Gastroesophageal sphincter (tissue), 4 donors: ENCODE measurements at regions not wholly inside any gene's neighbourhood (a gene's known extent, or its start where the extent isn't known, plus 50 kb on each side); places are given as distances from the start of the nearest gene placed in this dataset.

Source experiments
- ATAC-seq: fragments of 150-250 bp; one replicate; pipeline ENCODE4 v1.9.1; 2016; ENCODE audit warnings: mild to moderate bottlenecking, moderate library complexity
- H3K27ac ChIP-seq, 4 donors: fragments of 200-600 bp; sonication (generic) in 3 of 4; 1 replicate in 3 of 4; 2 replicates in 1 of 4; pipeline ENCODE4 v1.5.1; 2016 to 2019
- H3K27me3 ChIP-seq: fragments of 200-600 bp; sonication (generic); one replicate; pipeline ENCODE4 v1.5.1; 2019
- H3K36me3 ChIP-seq, 2 donors: fragments of 200-600 bp; sonication (generic); one replicate each; pipeline ENCODE4 v1.5.1; 2019; ENCODE audit warnings: control low read depth in 1 of 2
- H3K4me1 ChIP-seq, 3 donors: fragments of 200-600 bp; sonication (generic); 1 replicate in 2 of 3; 2 replicates in 1 of 3; pipeline ENCODE4 v1.5.1; 2016 to 2019; ENCODE audit warnings: control low read depth in 2 of 3
- H3K4me3 ChIP-seq, 2 donors: fragments of 200-600 bp; sonication (generic); one replicate each; pipeline ENCODE4 v1.5.1; 2019; ENCODE audit warnings: mild to moderate bottlenecking in 1 of 2, moderate library complexity in 1 of 2
- H3K9me3 ChIP-seq, 3 donors: fragments of 200-600 bp; sonication (generic); one replicate each; pipeline ENCODE4 v1.5.1; 2017 to 2019; ENCODE audit warnings: control low read depth in 2 of 3
- CTCF ChIP-seq, 4 experiments: fragments of 200-600 bp in 2 of 4; fragments of 450-650 bp in 2 of 4; sonication (generic) in 1 of 4; IDR thresholded peaks; one replicate each; pipeline ENCODE4 v1.5.1; 2017 to 2019; ENCODE audit warnings: antibody characterized with exemption in 4 of 4, mild to moderate bottlenecking in 2 of 4, moderate library complexity in 2 of 4
- EP300 ChIP-seq: sonication (generic); formaldehyde crosslinking; IDR thresholded peaks from one replicate; pipeline ENCODE4 v1.6.1; 2017; ENCODE audit warnings: antibody characterized with exemption, mild to moderate bottlenecking
- POLR2A ChIP-seq, 2 donors: fragments of 450-650 bp; IDR thresholded peaks; one replicate each; pipeline ENCODE4 v1.6.1; 2017; ENCODE audit warnings: antibody characterized with exemption in 2 of 2, mild to moderate bottlenecking in 2 of 2, moderate library complexity in 1 of 2
- POLR2AphosphoS5 ChIP-seq: sonication (generic); formaldehyde crosslinking; IDR thresholded peaks from one replicate; pipeline ENCODE4 v1.6.1; 2017; ENCODE audit warnings: antibody characterized with exemption
- WGBS, 2 donors: methylation state at CpG; one replicate each; pipeline ENCODE4 v1.1.5; 2018; ENCODE audit warnings: low coverage in 1 of 2; 5-methylcytosine and 5-hydroxymethylcytosine counted together

- no peaks in the 10 kb centered on the region for H3K9me3 ChIP-seq
- 70 to 75% methylated on average over 4 of the region's 4 CpGs for WGBS, 2 donors
- no peaks in the 10 kb centered on the region for H3K4me1 ChIP-seq
- H3K27ac ChIP-seq = no peak overlapping the region
- H3K4me3 ChIP-seq = no peak overlapping the region
- H3K36me3 ChIP-seq = no peaks in the 10 kb centered on the region
- no peak for TF ChIP-seq POLR2AphosphoS5
- no peak for TF ChIP-seq EP300
- TF ChIP-seq CTCF (IDR thresholded peaks at IDR 0.05) = no peak
- no peak for TF ChIP-seq POLR2A (IDR thresholded peaks at IDR 0.05)
- ATAC-seq = no peak
- no peaks in the 10 kb centered on the region for H3K27me3 ChIP-seq
Measured at GRCh38 chr1:188043536-188044245, 1214.9 kb downstream of the PLA2G4A start.

- H3K9me3 ChIP-seq = no peaks in the 10 kb centered on the region
- H3K27me3 ChIP-seq = no peaks in the 10 kb centered on the region
- no peak for ATAC-seq
- no peaks in the 10 kb centered on the region for H3K4me1 ChIP-seq
- no peak overlapping the region for H3K4me3 ChIP-seq
- no peak for TF ChIP-seq POLR2A (IDR thresholded peaks at IDR 0.05)
- TF ChIP-seq EP300 = no peak
- TF ChIP-seq POLR2AphosphoS5 = no peak
- no peak for TF ChIP-seq CTCF (IDR thresholded peaks at IDR 0.05)
- H3K36me3 ChIP-seq = no peaks in the 10 kb centered on the region
- H3K27ac ChIP-seq = no peak overlapping the region
Measured at GRCh38 chr1:188050250-188050649, 1221.5 kb downstream of the PLA2G4A start.

GRCh38 chr1:188056011-188056410 is 1227.3 kb downstream of the PLA2G4A start:
- H3K4me3 ChIP-seq = no peak overlapping the region
- TF ChIP-seq POLR2A (IDR thresholded peaks at IDR 0.05) (no peak), EP300 (no peak), CTCF (IDR thresholded peaks at IDR 0.05) (no peak), POLR2AphosphoS5 (no peak)
- 3 to 22% methylated on average over 7 of the region's 7 CpGs for WGBS, 2 donors
- no peaks in the 10 kb centered on the region for H3K9me3 ChIP-seq
- H3K4me1 ChIP-seq = peaks cover 0 to 4% (median 0%) of the 10 kb centered on the region in 3 donors
- H3K27me3 ChIP-seq = no peaks in the 10 kb centered on the region
- no peak overlapping the region for H3K27ac ChIP-seq
- no peaks in the 10 kb centered on the region for H3K36me3 ChIP-seq
- ATAC-seq = no peak

GRCh38 chr1:188058801-188059200 is 1230.1 kb downstream of the PLA2G4A start:
- H3K4me1 ChIP-seq = peaks cover 0 to 4% (median 0%) of the 10 kb centered on the region in 3 donors
- no peak overlapping the region for H3K27ac ChIP-seq
- H3K36me3 ChIP-seq = no peaks in the 10 kb centered on the region
- no peak for TF ChIP-seq EP300
- no peak for TF ChIP-seq POLR2A (IDR thresholded peaks at IDR 0.05)
- no peak for TF ChIP-seq POLR2AphosphoS5
- no peak for TF ChIP-seq CTCF (IDR thresholded peaks at IDR 0.05)
- ATAC-seq = no peak
- H3K27me3 ChIP-seq = no peaks in the 10 kb centered on the region
- no peaks in the 10 kb centered on the region for H3K9me3 ChIP-seq
- WGBS, 2 donors = 60 to 89% methylated on average over 1 of the region's 1 CpG
- no peak overlapping the region for H3K4me3 ChIP-seq

- Histone ChIP-seq H3K27ac (no peak overlapping the region), H3K4me3 (no peak overlapping the region), H3K36me3 (no peaks in the 10 kb centered on the region), H3K4me1 (no peaks in the 10 kb centered on the region), H3K9me3 (no peaks in the 10 kb centered on the region), H3K27me3 (no peaks in the 10 kb centered on the region)
- TF ChIP-seq EP300 (no peak), CTCF (IDR thresholded peaks at IDR 0.05) (no peak), POLR2AphosphoS5 (no peak), POLR2A (IDR thresholded peaks at IDR 0.05) (no peak)
- no peak for ATAC-seq
Measured at GRCh38 chr1:188061881-188062280, 1233.1 kb downstream of the PLA2G4A start.
